Activated naive CD4-positive, alpha-beta T cell treated with anti-CD3 and anti-CD28 coated beads for 36 hours (primary cell): ENCODE measurements at regions not wholly inside any gene's neighbourhood (a gene's known extent, or its start where the extent isn't known, plus 50 kb on each side); places are given as distances from the start of the nearest gene placed in this dataset.
"Not testable (repeated sequence)": the region's sequence is repeated elsewhere in the genome, so short reads cannot be mapped to it uniquely, and the experiment has no call there.

Source experiments
- CTCF ChIA-PET: fragments of 350-600 bp; sonication (Branson Sonifier 250); formaldehyde crosslinking; loops from one replicate; lab custom pipeline; 2021; ENCODE audit warnings: antibody characterized with exemption; lab: Charles Lee
- DNase-seq: peaks from one replicate; pipeline ENCODE4 v3.0.0-alpha.2; 2020
- H3K27ac Mint-ChIP-seq: one replicate; pipeline ENCODE4 v1.8.0; 2021; ENCODE audit warnings: mild to moderate bottlenecking, mixed read lengths
- H3K27me3 Mint-ChIP-seq: one replicate; pipeline ENCODE4 v1.8.0; 2021; ENCODE audit warnings: low read depth, mixed read lengths
- H3K36me3 Mint-ChIP-seq: one replicate; pipeline ENCODE4 v1.8.0; 2021; ENCODE audit warnings: low read depth, mixed read lengths
- H3K4me1 Mint-ChIP-seq: one replicate; pipeline ENCODE4 v1.8.0; 2021; ENCODE audit warnings: low read depth, mixed read lengths
- H3K4me3 Mint-ChIP-seq: one replicate; pipeline ENCODE4 v1.8.0; 2021; ENCODE audit warnings: mild to moderate bottlenecking, moderate library complexity, mixed read lengths
- H3K9me3 Mint-ChIP-seq: one replicate; pipeline ENCODE4 v1.8.0; 2021; ENCODE audit warnings: mixed read lengths
- intact Hi-C: fragments of 100-400 bp; cut with micrococcal nuclease; formaldehyde crosslinking; loops from one replicate; pipeline ENCODE4 v1.15.1; 2023

- H3K36me3 Mint-ChIP-seq, H3K4me3 Mint-ChIP-seq, H3K9me3 Mint-ChIP-seq, CTCF ChIA-PET, intact Hi-C loops, DNase-seq, H3K4me1 Mint-ChIP-seq, H3K27ac Mint-ChIP-seq, H3K27me3 Mint-ChIP-seq: not testable (repeated sequence)
Observed at GRCh38 chr2:147000151-147000550, 844.7 kb upstream of the ACVR2A start.

GRCh38 chr2:146997945-146998344 lies 846.9 kb upstream of the ACVR2A start:
- H3K9me3 Mint-ChIP-seq = no peaks in the 10 kb centered on the region
- H3K27ac Mint-ChIP-seq = no peak overlapping the region
- H3K36me3 Mint-ChIP-seq = no peaks in the 10 kb centered on the region
- no peaks in the 10 kb centered on the region for H3K27me3 Mint-ChIP-seq
- H3K4me3 Mint-ChIP-seq = no peak overlapping the region
- DNase-seq = no peak
- intact Hi-C loops = no loop called here
- no peaks in the 10 kb centered on the region for H3K4me1 Mint-ChIP-seq
- CTCF ChIA-PET = no interaction called here

- Mint-ChIP-seq H3K4me3 (no peak overlapping the region), H3K27ac (no peak overlapping the region), H3K27me3 (no peaks in the 10 kb centered on the region), H3K36me3 (no peaks in the 10 kb centered on the region), H3K4me1 (no peaks in the 10 kb centered on the region), H3K9me3 (no peaks in the 10 kb centered on the region)
- CTCF ChIA-PET = no interaction called here
- intact Hi-C loops = no loop called here
- DNase-seq = no peak
Observed at GRCh38 chr2:146997488-146997887, 847.3 kb upstream of the ACVR2A start.

- H3K4me1 Mint-ChIP-seq = no peaks in the 10 kb centered on the region
- CTCF ChIA-PET = interaction anchor here (0.6 kb wide), 1 partner anchor 9 kb away, joined by 4 read pairs; no protein-coding TSS in a partner anchor
- H3K36me3 Mint-ChIP-seq = no peaks in the 10 kb centered on the region
Observed at GRCh38 chr2:146994246-146994645, 850.6 kb upstream of the ACVR2A start.

GRCh38 chr2:146992466-146992865 lies 852.4 kb upstream of the ACVR2A start:
- H3K36me3 Mint-ChIP-seq = no peaks in the 10 kb centered on the region
- no peaks in the 10 kb centered on the region for H3K9me3 Mint-ChIP-seq
- no peak for DNase-seq
- H3K27ac Mint-ChIP-seq = no peak overlapping the region
- H3K27me3 Mint-ChIP-seq = peaks cover 3% of the 10 kb centered on the region
- CTCF ChIA-PET = no interaction called here
- no peak overlapping the region for H3K4me3 Mint-ChIP-seq
- H3K4me1 Mint-ChIP-seq = no peaks in the 10 kb centered on the region
- intact Hi-C loops = no loop called here

More at GRCh38 chr2:146994246-146994645, 850.6 kb upstream of the ACVR2A start:
- H3K27me3 Mint-ChIP-seq = peaks cover 2% of the 10 kb centered on the region
- DNase-seq = no peak
- no peaks in the 10 kb centered on the region for H3K9me3 Mint-ChIP-seq
- H3K4me3 Mint-ChIP-seq = no peak overlapping the region
- intact Hi-C loops = no loop called here
- no peak overlapping the region for H3K27ac Mint-ChIP-seq

GRCh38 chr2:146992057-146992456 lies 852.8 kb upstream of the ACVR2A start:
- no peak for DNase-seq
- intact Hi-C loops = no loop called here
- no peaks in the 10 kb centered on the region for H3K9me3 Mint-ChIP-seq
- H3K27me3 Mint-ChIP-seq = peaks cover 3% of the 10 kb centered on the region
- no peak overlapping the region for H3K4me3 Mint-ChIP-seq
- H3K27ac Mint-ChIP-seq = no peak overlapping the region
- H3K4me1 Mint-ChIP-seq = no peaks in the 10 kb centered on the region
- H3K36me3 Mint-ChIP-seq = no peaks in the 10 kb centered on the region
- CTCF ChIA-PET = no interaction called here

- Mint-ChIP-seq H3K27ac (no peak overlapping the region), H3K4me3 (no peak overlapping the region), H3K4me1 (no peaks in the 10 kb centered on the region), H3K36me3 (no peaks in the 10 kb centered on the region), H3K9me3 (no peaks in the 10 kb centered on the region), H3K27me3 (peaks cover 3% of the 10 kb centered on the region)
- CTCF ChIA-PET = no interaction called here
- DNase-seq = no peak
- intact Hi-C loops = no loop called here
Observed at GRCh38 chr2:146990311-146991054, 854.3 kb upstream of the ACVR2A start.

GRCh38 chr2:146989741-146990140 lies 855.1 kb upstream of the ACVR2A start:
- DNase-seq = no peak
- Mint-ChIP-seq H3K4me3 (no peak overlapping the region), H3K27me3 (peaks cover 3% of the 10 kb centered on the region), H3K9me3 (no peaks in the 10 kb centered on the region), H3K36me3 (no peaks in the 10 kb centered on the region), H3K27ac (no peak overlapping the region), H3K4me1 (no peaks in the 10 kb centered on the region)
- intact Hi-C loops = no loop called here
- CTCF ChIA-PET = no interaction called here

- Mint-ChIP-seq H3K9me3 (no peaks in the 10 kb centered on the region), H3K27ac (no peak overlapping the region), H3K27me3 (peaks cover 3% of the 10 kb centered on the region), H3K4me3 (no peak overlapping the region), H3K4me1 (no peaks in the 10 kb centered on the region), H3K36me3 (no peaks in the 10 kb centered on the region)
- CTCF ChIA-PET = no interaction called here
- intact Hi-C loops = no loop called here
- no peak for DNase-seq
Observed at GRCh38 chr2:146987996-146988395, 856.8 kb upstream of the ACVR2A start.

- no peak for DNase-seq
- no peak overlapping the region for H3K4me3 Mint-ChIP-seq
- H3K27me3 Mint-ChIP-seq = peaks cover 3% of the 10 kb centered on the region
- H3K27ac Mint-ChIP-seq = no peak overlapping the region
- intact Hi-C loops = no loop called here
- no peaks in the 10 kb centered on the region for H3K9me3 Mint-ChIP-seq
- no peaks in the 10 kb centered on the region for H3K36me3 Mint-ChIP-seq
- CTCF ChIA-PET = no interaction called here
- H3K4me1 Mint-ChIP-seq = no peaks in the 10 kb centered on the region
Observed at GRCh38 chr2:146986161-146986560, 858.7 kb upstream of the ACVR2A start.

- no peaks in the 10 kb centered on the region for H3K9me3 Mint-ChIP-seq
- CTCF ChIA-PET = no interaction called here
- no peaks in the 10 kb centered on the region for H3K36me3 Mint-ChIP-seq
- H3K4me1 Mint-ChIP-seq = no peaks in the 10 kb centered on the region
- peaks cover 3% of the 10 kb centered on the region for H3K27me3 Mint-ChIP-seq
- no peak overlapping the region for H3K27ac Mint-ChIP-seq
- H3K4me3 Mint-ChIP-seq = no peak overlapping the region
- intact Hi-C loops = no loop called here
- no peak for DNase-seq
Observed at GRCh38 chr2:146985753-146986152, 859.1 kb upstream of the ACVR2A start.

GRCh38 chr2:146984014-146984413 lies 860.8 kb upstream of the ACVR2A start:
- no peak for DNase-seq
- Mint-ChIP-seq H3K4me1 (no peaks in the 10 kb centered on the region), H3K27ac (no peak overlapping the region), H3K9me3 (no peaks in the 10 kb centered on the region), H3K36me3 (no peaks in the 10 kb centered on the region), H3K27me3 (no peaks in the 10 kb centered on the region), H3K4me3 (no peak overlapping the region)
- intact Hi-C loops = no loop called here
- CTCF ChIA-PET = no interaction called here

- H3K36me3 Mint-ChIP-seq = no peaks in the 10 kb centered on the region
- no peak overlapping the region for H3K27ac Mint-ChIP-seq
- CTCF ChIA-PET = no interaction called here
- no peaks in the 10 kb centered on the region for H3K27me3 Mint-ChIP-seq
- intact Hi-C loops = no loop called here
- no peaks in the 10 kb centered on the region for H3K4me1 Mint-ChIP-seq
- H3K9me3 Mint-ChIP-seq = no peaks in the 10 kb centered on the region
- H3K4me3 Mint-ChIP-seq = no peak overlapping the region
- no peak for DNase-seq
Observed at GRCh38 chr2:146982393-146982846, 862.4 kb upstream of the ACVR2A start.
